PC-3 (cell line): ENCODE measurements at regions not wholly inside any gene's neighbourhood (a gene's known extent, or its start where the extent isn't known, plus 50 kb on each side); places are given as distances from the start of the nearest gene placed in this dataset.

ENCODE experiments used
- ATAC-seq: fragments of 200-7000 bp; cut with Tn5 transposase; 2 replicates; pipeline ENCODE4 v1.9.1; 2020; ENCODE audit warnings: mild to moderate bottlenecking, moderate library complexity
- BruUV-seq: library from RNA; stranded (reverse); fragments of 400-500 nt; replicated peaks from 2 replicates; lab custom pipeline; 2021; lab: Mats Ljungman, UMichigan
- CTCF ChIA-PET: fragments of 300-600 bp; sonication (Branson Sonifier 250); formaldehyde crosslinking; loops from one replicate; lab custom pipeline; 2022; ENCODE audit warnings: antibody characterized with exemption; lab: Charles Lee
- POLR2A ChIA-PET: fragments of 300-600 bp; sonication (Branson Sonifier 250); formaldehyde crosslinking; loops from one replicate; lab custom pipeline; 2022; ENCODE audit warnings: antibody characterized with exemption; ENCODE audit not compliant: unreplicated experiment; lab: Charles Lee
- DNase-seq: peaks from one replicate; pipeline ENCODE4 v3.0.0-alpha.2; 2015
- H2AFZ ChIP-seq: fragments of 300-600 bp; sonication (generic); 2 replicates; pipeline ENCODE4 v1.6.0; 2016; ENCODE audit warnings: antibody characterized with exemption, low read length
- H3F3A ChIP-seq: fragments of 300-600 bp; sonication (generic); one replicate; pipeline ENCODE4 v1.6.0; 2017; ENCODE audit warnings: antibody characterized with exemption, low read length, control low read depth, mild to moderate bottlenecking; ENCODE audit not compliant: unreplicated experiment
- H3K27ac ChIP-seq: fragments of 300-600 bp; sonication (generic); 2 replicates; pipeline ENCODE4 v1.5.1; 2016; ENCODE audit warnings: mild to moderate bottlenecking, low read length
- H3K27me3 ChIP-seq: fragments of 300-600 bp; sonication (generic); 2 replicates; pipeline ENCODE4 v1.6.1; 2016; ENCODE audit warnings: low read length, mixed read lengths
- H3K36me3 ChIP-seq: fragments of 300-600 bp; sonication (generic); 2 replicates; pipeline ENCODE4 v1.6.1; 2016; ENCODE audit warnings: low read depth, mixed run types, low read length, mixed read lengths
- H3K4me1 ChIP-seq: fragments of 300-600 bp; sonication (generic); 2 replicates; pipeline ENCODE4 v1.5.1; 2016; ENCODE audit warnings: low read length; ENCODE audit not compliant: insufficient read depth
- H3K4me2 ChIP-seq: fragments of 300-600 bp; sonication (generic); 2 replicates; pipeline ENCODE4 v1.6.0; 2016; ENCODE audit warnings: low read length
- H3K4me3 ChIP-seq: fragments of 300-600 bp; sonication (generic); 2 replicates; pipeline ENCODE4 v1.5.1; 2016; ENCODE audit warnings: mild to moderate bottlenecking, low read length, mixed read lengths
- H3K79me2 ChIP-seq: fragments of 300-600 bp; sonication (generic); 2 replicates; pipeline ENCODE4 v1.6.1; 2017; ENCODE audit warnings: low read length, mixed read lengths
- H3K9ac ChIP-seq: fragments of 300-600 bp; sonication (generic); 2 replicates; pipeline ENCODE4 v1.6.0; 2016; ENCODE audit warnings: mild to moderate bottlenecking, low read length
- H3K9me2 ChIP-seq: fragments of 300-600 bp; sonication (generic); replicated peaks from 2 replicates; pipeline ENCODE4 v1.6.1; 2016; ENCODE audit warnings: mixed run types, low read length, mixed read lengths
- H3K9me3 ChIP-seq: fragments of 300-600 bp; sonication (generic); 2 replicates; pipeline ENCODE4 v1.6.1; 2016; ENCODE audit warnings: low read length, mixed read lengths
- H4K20me1 ChIP-seq: fragments of 300-600 bp; sonication (generic); 2 replicates; pipeline ENCODE4 v1.6.1; 2016; ENCODE audit warnings: low read length, mixed read lengths
- EZH2 ChIP-seq: fragments of 300-600 bp; sonication (generic); IDR thresholded peaks from one replicate; pipeline ENCODE4 v1.6.1; 2017; ENCODE audit warnings: antibody characterized with exemption, mild to moderate bottlenecking, low read length; ENCODE audit not compliant: unreplicated experiment
- EZH2phosphoT487 ChIP-seq: fragments of 300-600 bp; sonication (generic); IDR thresholded peaks from 2 replicates; pipeline ENCODE4 v1.6.1; 2018; ENCODE audit warnings: mild to moderate bottlenecking, antibody characterized with exemption, low read length, borderline replicate concordance
- intact Hi-C: fragments of 100-400 bp; cut with micrococcal nuclease; formaldehyde crosslinking; loops from 2 replicates; pipeline ENCODE4 v1.9.0; 2023
- TF ChIP-seq, protein P1 (sequence below): fragments of 300-600 bp; sonication (generic); conservative IDR thresholded peaks from 2 replicates; pipeline ENCODE4 v1.5.1; 2017; ENCODE audit warnings: antibody characterized with exemption, low read depth, mild to moderate bottlenecking, low read length

DNA sequence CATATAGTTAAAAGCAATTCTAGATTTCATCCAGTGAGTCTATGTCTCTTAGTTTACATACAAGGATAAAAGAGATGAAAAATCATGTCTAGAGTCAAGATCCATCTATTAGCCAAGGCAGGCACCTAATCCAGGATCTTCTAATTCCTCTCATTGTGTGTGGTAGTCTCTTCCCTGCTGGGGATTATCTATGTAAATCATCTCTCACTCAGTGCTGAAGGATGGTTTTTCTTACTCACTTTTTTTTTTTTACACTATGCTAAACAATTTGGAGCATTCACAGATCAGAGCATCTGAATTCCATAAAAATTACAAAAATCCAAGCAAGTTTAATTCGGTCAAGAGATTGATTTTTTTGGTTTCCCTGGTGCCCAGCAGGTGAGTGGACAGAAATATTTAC, 154.9 kb upstream of the GDNF start:
- no peaks in the 10 kb centered on the region for H3K4me1 ChIP-seq
- no peaks in the 10 kb centered on the region for H3K9me2 ChIP-seq
- H3K4me3 ChIP-seq, result no peak overlapping the region
- H3K4me2 ChIP-seq, result no peak overlapping the region
- peaks cover 91% of the 10 kb centered on the region for H3K27me3 ChIP-seq
- intact Hi-C loops, result no loop called here
- no peaks in the 10 kb centered on the region for H4K20me1 ChIP-seq
- H3K9ac ChIP-seq, result no peak overlapping the region
- H3K79me2 ChIP-seq, result no peaks in the 10 kb centered on the region
- ChIA-PET CTCF (no interaction called here), POLR2A (no interaction called here)
- DNase-seq (no peak), ATAC-seq (no peak)
- BruUV-seq, result no TSS peak
- H3K36me3 ChIP-seq, result no peaks in the 10 kb centered on the region
- H3K9me3 ChIP-seq, result no peaks in the 10 kb centered on the region
- no peak overlapping the region for H3K27ac ChIP-seq
- TF ChIP-seq, protein P1, sequence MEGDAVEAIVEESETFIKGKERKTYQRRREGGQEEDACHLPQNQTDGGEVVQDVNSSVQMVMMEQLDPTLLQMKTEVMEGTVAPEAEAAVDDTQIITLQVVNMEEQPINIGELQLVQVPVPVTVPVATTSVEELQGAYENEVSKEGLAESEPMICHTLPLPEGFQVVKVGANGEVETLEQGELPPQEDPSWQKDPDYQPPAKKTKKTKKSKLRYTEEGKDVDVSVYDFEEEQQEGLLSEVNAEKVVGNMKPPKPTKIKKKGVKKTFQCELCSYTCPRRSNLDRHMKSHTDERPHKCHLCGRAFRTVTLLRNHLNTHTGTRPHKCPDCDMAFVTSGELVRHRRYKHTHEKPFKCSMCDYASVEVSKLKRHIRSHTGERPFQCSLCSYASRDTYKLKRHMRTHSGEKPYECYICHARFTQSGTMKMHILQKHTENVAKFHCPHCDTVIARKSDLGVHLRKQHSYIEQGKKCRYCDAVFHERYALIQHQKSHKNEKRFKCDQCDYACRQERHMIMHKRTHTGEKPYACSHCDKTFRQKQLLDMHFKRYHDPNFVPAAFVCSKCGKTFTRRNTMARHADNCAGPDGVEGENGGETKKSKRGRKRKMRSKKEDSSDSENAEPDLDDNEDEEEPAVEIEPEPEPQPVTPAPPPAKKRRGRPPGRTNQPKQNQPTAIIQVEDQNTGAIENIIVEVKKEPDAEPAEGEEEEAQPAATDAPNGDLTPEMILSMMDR, result no peak
- TF ChIP-seq EZH2 (no peak), EZH2phosphoT487 (no peak)
- no peak overlapping the region for H2AFZ ChIP-seq
- no peaks in the 10 kb centered on the region for H3F3A ChIP-seq

DNA sequence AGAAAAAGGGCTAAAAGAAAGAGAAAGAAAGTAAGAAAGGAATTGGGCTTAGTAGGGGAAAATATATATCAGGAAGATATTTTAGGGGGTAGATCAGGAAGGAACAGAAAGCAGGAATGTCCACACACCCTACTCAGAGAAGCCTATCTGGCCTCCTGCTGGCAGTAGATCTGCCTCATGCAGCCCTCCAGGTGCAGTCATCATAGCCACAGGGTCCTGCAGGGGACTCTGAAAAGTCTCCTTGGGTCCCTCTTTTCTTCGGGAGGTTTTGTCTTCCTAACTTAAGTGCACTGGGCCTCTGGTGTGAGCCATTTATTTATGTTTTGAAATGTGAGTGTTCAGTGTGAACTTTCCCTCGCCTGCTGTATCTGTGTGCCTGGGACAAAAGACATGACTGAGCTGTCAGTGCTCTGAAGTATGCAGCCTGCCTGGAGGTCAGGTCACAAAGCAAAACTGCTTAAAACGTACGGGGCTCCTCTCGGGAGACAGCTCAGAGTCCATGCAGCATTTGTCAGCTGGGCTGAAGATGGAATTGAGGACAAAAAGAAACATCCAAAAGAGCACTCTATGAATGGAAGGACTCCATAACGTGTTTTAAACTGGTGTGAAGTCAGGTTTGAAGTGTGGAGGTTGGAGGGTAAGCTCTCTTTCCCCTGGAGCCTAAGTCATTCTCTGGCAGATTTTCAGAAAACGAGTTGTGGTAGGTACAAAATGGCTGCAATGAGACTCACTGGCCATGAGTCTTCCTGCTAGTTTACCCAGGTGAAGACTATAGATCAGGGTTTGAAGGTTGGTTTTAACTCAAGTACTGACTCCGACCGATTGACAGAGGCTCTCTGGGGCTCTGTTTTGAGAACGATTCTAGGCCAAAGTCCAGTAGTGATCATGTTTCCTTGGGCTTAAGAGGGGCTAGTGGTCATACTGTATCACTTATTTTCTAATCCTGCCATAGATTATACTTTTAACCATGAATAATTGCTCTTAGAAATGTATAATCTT, 151.8 kb upstream of the GDNF start:
- no peaks in the 10 kb centered on the region for H3F3A ChIP-seq
- H3K4me1 ChIP-seq, result no peaks in the 10 kb centered on the region
- no peaks in the 10 kb centered on the region for H3K9me3 ChIP-seq
- H3K9me2 ChIP-seq, result no peaks in the 10 kb centered on the region
- ChIA-PET CTCF (no interaction called here), POLR2A (no interaction called here)
- DNase-seq (no peak), ATAC-seq (no peak)
- H3K9ac ChIP-seq, result no peak overlapping the region
- H3K27ac ChIP-seq, result no peak overlapping the region
- no peaks in the 10 kb centered on the region for H3K36me3 ChIP-seq
- no peak overlapping the region for H3K4me2 ChIP-seq
- H3K27me3 ChIP-seq, result peaks cover 78% of the 10 kb centered on the region
- BruUV-seq, result no TSS peak
- no peaks in the 10 kb centered on the region for H4K20me1 ChIP-seq
- TF ChIP-seq EZH2phosphoT487 (no peak), EZH2 (no peak)
- TF ChIP-seq, protein P1, result no peak
- intact Hi-C loops, result no loop called here
- no peaks in the 10 kb centered on the region for H3K79me2 ChIP-seq
- H2AFZ ChIP-seq, result no peak overlapping the region
- H3K4me3 ChIP-seq, result no peak overlapping the region

DNA sequence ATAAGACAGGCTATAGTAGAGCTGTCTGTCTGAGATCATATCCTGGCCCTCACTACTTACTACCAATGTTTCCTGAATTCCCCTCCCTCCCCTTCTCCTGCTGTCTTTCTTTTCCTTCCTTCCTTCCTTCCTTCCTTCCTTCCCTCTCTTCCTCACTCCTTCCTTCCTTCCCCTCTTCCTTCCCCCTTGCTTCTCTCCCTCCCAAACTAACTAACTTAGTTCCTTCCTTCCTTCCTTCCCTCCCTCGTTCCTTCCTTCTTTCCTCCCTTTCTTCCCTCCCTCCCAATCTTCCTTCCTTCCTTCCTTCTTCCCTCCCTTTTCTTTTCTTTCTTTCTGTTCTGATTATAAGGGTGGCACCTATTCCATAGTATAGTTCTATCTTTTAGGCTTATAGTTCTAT, 150.0 kb upstream of the GDNF start:
- H3K79me2 ChIP-seq, result no peaks in the 10 kb centered on the region
- H3K9me3 ChIP-seq, result no peaks in the 10 kb centered on the region
- no peak overlapping the region for H3K27ac ChIP-seq
- intact Hi-C loops, result no loop called here
- TF ChIP-seq EZH2phosphoT487 (no peak), EZH2 (no peak)
- TF ChIP-seq, protein P1, result no peak
- H4K20me1 ChIP-seq, result no peaks in the 10 kb centered on the region
- ATAC-seq (no peak), DNase-seq (no peak)
- no TSS peak for BruUV-seq
- H3K9me2 ChIP-seq, result no peaks in the 10 kb centered on the region
- H3K27me3 ChIP-seq, result peaks cover 77% of the 10 kb centered on the region
- no peak overlapping the region for H3K4me2 ChIP-seq
- H3K9ac ChIP-seq, result no peak overlapping the region
- ChIA-PET CTCF (no interaction called here), POLR2A (no interaction called here)
- no peak overlapping the region for H2AFZ ChIP-seq
- H3F3A ChIP-seq, result no peaks in the 10 kb centered on the region
- no peaks in the 10 kb centered on the region for H3K36me3 ChIP-seq
- no peaks in the 10 kb centered on the region for H3K4me1 ChIP-seq
- no peak overlapping the region for H3K4me3 ChIP-seq
